ENCODE measurements at regions not wholly inside any gene's neighbourhood (a gene's known extent, or its start where the extent isn't known, plus 50 kb on each side); places are given as distances from the start of the nearest gene placed in this dataset.

DNA sequence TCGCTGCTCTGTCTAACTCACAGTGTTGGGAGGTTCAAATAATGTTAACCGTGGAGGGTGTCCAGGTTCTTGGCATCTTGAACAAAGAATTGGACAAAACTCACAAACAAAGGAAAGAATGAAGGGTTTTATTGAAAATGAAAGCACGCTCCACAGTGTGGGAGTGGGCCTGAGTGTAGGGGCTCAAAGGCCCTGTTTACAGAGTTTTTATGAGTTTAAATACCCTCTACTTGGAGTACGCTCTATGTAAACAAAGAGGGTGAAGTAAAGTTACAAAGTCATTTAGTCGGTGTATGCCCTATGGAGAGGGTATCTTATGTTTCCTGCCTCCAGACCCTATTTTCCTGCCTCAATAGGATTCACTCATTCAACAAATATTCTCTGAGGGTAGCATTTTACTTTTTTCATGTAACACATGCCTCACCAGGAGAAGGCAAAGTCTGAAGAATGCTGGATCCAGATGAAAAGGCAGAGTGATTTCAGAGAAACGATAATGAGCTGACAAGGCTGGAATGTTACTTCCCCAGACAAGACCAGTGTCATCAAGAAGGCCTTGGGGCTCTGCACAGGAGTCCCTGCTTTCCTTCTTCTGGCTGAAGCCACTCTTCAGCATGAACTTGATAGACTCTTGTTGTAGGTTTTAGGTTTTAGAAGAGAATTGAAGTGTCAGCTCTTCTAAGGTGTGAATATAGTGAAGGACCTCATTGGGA lies 163.6 kb downstream of the FAM43A start:
- TF ChIP-seq, protein P1, sequence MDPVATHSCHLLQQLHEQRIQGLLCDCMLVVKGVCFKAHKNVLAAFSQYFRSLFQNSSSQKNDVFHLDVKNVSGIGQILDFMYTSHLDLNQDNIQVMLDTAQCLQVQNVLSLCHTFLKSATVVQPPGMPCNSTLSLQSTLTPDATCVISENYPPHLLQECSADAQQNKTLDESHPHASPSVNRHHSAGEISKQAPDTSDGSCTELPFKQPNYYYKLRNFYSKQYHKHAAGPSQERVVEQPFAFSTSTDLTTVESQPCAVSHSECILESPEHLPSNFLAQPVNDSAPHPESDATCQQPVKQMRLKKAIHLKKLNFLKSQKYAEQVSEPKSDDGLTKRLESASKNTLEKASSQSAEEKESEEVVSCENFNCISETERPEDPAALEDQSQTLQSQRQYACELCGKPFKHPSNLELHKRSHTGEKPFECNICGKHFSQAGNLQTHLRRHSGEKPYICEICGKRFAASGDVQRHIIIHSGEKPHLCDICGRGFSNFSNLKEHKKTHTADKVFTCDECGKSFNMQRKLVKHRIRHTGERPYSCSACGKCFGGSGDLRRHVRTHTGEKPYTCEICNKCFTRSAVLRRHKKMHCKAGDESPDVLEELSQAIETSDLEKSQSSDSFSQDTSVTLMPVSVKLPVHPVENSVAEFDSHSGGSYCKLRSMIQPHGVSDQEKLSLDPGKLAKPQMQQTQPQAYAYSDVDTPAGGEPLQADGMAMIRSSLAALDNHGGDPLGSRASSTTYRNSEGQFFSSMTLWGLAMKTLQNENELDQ (tag by site-specific recombination; IDR thresholded peaks at IDR 0.05; ENCODE audit: low read depth) = no peak
- no peak for TF ChIP-seq ZBTB21 (tag by site-specific recombination; IDR thresholded peaks at IDR 0.05)
- no peak for TF ChIP-seq ZNF274 (IDR thresholded peaks at IDR 0.05; ENCODE audit: low read length)
- TF ChIP-seq ZNF274 (tag by site-specific recombination; IDR thresholded peaks at IDR 0.05; ENCODE audit: borderline replicate concordance) = no peak
- TF ChIP-seq BCL11A (tag by site-specific recombination; IDR thresholded peaks at IDR 0.05; ENCODE audit: low read depth) = no peak
- TF ChIP-seq, protein P2, sequence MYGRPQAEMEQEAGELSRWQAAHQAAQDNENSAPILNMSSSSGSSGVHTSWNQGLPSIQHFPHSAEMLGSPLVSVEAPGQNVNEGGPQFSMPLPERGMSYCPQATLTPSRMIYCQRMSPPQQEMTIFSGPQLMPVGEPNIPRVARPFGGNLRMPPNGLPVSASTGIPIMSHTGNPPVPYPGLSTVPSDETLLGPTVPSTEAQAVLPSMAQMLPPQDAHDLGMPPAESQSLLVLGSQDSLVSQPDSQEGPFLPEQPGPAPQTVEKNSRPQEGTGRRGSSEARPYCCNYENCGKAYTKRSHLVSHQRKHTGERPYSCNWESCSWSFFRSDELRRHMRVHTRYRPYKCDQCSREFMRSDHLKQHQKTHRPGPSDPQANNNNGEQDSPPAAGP (tag by site-specific recombination; IDR thresholded peaks at IDR 0.05) = no peak
- TF ChIP-seq, protein P3, sequence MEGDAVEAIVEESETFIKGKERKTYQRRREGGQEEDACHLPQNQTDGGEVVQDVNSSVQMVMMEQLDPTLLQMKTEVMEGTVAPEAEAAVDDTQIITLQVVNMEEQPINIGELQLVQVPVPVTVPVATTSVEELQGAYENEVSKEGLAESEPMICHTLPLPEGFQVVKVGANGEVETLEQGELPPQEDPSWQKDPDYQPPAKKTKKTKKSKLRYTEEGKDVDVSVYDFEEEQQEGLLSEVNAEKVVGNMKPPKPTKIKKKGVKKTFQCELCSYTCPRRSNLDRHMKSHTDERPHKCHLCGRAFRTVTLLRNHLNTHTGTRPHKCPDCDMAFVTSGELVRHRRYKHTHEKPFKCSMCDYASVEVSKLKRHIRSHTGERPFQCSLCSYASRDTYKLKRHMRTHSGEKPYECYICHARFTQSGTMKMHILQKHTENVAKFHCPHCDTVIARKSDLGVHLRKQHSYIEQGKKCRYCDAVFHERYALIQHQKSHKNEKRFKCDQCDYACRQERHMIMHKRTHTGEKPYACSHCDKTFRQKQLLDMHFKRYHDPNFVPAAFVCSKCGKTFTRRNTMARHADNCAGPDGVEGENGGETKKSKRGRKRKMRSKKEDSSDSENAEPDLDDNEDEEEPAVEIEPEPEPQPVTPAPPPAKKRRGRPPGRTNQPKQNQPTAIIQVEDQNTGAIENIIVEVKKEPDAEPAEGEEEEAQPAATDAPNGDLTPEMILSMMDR (tag by site-specific recombination; IDR thresholded peaks at IDR 0.05) = no peak
- no peak for TF ChIP-seq ZXDB (tag by site-specific recombination; IDR thresholded peaks at IDR 0.05)
- no peak for TF ChIP-seq SETDB1 (IDR thresholded peaks at IDR 0.05; ENCODE audit: insufficient read length, low read length)
- no peak for TF ChIP-seq ZNF792 (tag by site-specific recombination; IDR thresholded peaks at IDR 0.05)
- TF ChIP-seq, protein P4, sequence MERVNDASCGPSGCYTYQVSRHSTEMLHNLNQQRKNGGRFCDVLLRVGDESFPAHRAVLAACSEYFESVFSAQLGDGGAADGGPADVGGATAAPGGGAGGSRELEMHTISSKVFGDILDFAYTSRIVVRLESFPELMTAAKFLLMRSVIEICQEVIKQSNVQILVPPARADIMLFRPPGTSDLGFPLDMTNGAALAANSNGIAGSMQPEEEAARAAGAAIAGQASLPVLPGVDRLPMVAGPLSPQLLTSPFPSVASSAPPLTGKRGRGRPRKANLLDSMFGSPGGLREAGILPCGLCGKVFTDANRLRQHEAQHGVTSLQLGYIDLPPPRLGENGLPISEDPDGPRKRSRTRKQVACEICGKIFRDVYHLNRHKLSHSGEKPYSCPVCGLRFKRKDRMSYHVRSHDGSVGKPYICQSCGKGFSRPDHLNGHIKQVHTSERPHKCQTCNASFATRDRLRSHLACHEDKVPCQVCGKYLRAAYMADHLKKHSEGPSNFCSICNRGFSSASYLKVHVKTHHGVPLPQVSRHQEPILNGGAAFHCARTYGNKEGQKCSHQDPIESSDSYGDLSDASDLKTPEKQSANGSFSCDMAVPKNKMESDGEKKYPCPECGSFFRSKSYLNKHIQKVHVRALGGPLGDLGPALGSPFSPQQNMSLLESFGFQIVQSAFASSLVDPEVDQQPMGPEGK (tag by site-specific recombination; IDR thresholded peaks at IDR 0.05) = no peak
